HG03103 (cell line): ENCODE measurements at regions not wholly inside any gene's neighbourhood (a gene's known extent, or its start where the extent isn't known, plus 50 kb on each side); places are given as distances from the start of the nearest gene placed in this dataset.
"Not testable (repeated sequence)": the region's sequence is repeated elsewhere in the genome, so short reads cannot be mapped to it uniquely, and the experiment has no call there.

Experiments used
- ATAC-seq: cut with Tn5 transposase; IDR thresholded peaks from one replicate; pipeline ENCODE4 v1.9.1; 2021; ENCODE audit warnings: low read depth; ENCODE audit not compliant: unreplicated experiment

DNA sequence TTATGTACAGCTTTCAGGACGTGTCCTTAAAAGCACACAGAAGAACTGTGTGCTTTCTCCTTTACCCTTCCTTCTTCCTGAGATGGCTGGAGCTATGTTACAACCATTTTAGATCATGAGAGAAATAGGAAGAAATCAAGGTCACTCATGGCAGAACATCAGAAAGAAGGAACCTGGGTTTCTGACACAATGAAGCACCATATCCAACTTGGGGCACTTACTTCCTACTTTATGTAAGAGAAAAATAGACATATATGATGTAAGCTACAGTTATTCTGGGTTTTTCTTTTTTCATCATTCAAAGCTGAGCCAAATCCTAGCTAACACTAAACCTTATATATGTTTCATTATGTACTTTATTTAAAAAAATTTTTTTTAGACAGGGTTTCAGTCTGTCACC lies 79.5 kb downstream of the FAM161A start:
- ATAC-seq: no peak

GRCh38 chr2:61771904-61772845 lies 81.7 kb downstream of the FAM161A start:
- no peak for ATAC-seq

GRCh38 chr2:61770746-61771145 lies 83.1 kb downstream of the FAM161A start:
- ATAC-seq: no peak

- no peak for ATAC-seq
Measured at GRCh38 chr2:61770298-61770697, 83.6 kb downstream of the FAM161A start.

GRCh38 chr2:61769093-61769675 lies 84.7 kb downstream of the FAM161A start:
- no peak for ATAC-seq

GRCh38 chr2:61764035-61764800 lies 89.6 kb downstream of the FAM161A start:
- ATAC-seq: peak; percentile 97

GRCh38 chr2:61763605-61764034 lies 90.2 kb downstream of the FAM161A start:
- ATAC-seq: no peak

DNA sequence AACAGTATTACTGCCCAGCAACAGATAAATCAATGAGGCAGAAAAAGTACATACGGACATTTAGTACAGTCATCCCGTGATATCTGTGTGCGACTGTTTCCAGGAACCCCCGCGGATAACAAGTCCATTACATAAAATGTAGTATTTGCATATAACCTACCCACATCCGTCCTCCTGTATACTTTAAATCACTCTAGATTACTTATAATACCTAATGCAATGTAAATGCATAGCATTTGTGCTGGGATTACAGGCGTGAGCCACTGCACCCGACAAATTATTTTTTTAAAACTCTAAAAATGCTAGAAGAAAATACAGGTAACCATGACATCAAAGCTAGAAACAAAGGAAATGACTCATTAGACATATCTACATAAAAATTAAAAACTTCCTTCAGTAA lies 91.6 kb downstream of the FAM161A start:
- no peak for ATAC-seq

- ATAC-seq: no peak
Measured at GRCh38 chr2:61759718-61760117, 94.1 kb downstream of the FAM161A start.

GRCh38 chr2:61759005-61759404 lies 94.9 kb downstream of the FAM161A start:
- ATAC-seq: no peak

GRCh38 chr2:61758159-61758558 lies 95.7 kb downstream of the FAM161A start:
- no peak for ATAC-seq

DNA sequence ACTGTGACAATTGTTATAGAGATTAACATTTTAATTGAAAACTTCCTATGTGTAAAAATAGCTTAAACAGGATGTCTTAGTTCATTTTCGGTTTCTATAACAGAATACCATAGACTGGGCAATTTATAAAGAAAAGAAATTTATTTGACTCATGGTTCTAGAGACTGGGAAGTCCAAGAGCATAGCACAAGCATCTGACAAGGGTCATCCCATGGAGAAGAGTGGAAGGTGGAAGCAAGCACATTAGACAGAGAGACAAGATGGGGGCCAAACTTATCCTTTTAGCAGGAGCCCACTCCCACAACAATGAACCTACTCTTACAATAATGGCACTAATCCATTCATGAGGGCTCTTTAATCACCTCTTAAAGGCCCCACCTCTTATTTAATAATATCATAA lies 100.3 kb downstream of the FAM161A start:
- ATAC-seq: no peak

DNA sequence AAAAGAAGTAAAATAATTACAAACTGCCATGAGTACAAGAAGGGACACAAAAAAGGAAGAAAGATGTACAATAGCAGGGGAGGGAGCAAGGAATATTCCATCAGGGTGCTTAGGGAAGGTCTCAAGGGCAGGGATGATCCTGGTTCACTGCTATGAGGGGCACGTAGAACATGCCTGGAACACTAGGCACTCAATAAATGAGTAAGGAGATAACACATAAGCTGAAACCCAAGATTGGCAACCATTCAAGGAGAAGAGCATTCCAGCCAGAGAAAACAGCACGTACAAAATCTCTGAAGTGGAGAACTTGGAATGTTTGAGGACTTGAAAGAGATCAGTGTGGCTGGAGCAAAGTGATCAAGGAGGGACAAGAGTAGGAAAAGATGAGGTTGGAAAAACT lies 103.2 kb downstream of the FAM161A start:
- no peak for ATAC-seq

GRCh38 chr2:61742955-61743354 lies 110.9 kb downstream of the FAM161A start:
- no peak for ATAC-seq

DNA sequence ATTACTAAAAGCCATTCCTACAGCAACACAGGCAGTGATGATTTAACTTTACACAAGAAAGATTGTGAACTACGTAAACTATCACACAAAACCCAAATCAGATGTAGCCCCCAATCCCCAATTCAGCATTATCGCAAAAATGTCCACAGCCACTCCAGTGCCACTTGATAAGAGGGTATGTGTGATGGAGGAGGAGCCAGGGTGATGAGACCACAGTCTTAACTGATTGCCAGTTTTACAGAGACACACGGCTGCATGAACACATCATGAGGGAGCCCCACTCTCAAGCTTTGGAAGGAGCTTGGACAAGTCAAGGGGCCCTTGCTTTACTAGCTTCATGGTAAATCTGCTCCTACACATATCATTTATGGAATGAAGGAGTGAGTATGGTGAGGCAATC lies 116.0 kb downstream of the FAM161A start:
- no peak for ATAC-seq

GRCh38 chr2:61736953-61737352 lies 116.9 kb downstream of the FAM161A start:
- ATAC-seq: no peak

GRCh38 chr2:61733563-61733962 lies 120.3 kb downstream of the FAM161A start:
- ATAC-seq: no peak

DNA sequence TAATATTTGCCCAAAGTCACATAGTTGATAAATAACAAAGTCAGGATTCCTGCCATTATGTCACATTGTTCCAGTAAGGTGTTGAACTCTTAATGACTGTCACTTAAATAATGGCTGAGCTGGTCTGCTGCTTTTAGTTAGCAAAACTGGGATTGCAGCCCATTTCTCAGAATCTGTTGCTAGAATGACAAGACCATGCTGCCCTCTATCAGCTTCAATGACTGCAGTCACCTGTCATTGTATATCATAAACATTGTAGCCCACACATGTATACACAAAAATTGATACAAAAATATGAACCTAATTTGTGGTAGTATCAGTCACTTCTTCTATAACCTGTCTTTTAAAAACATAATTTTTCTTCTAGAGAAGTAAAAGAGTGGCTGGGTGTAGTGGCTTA lies 121.1 kb downstream of the FAM161A start:
- ATAC-seq: no peak

DNA sequence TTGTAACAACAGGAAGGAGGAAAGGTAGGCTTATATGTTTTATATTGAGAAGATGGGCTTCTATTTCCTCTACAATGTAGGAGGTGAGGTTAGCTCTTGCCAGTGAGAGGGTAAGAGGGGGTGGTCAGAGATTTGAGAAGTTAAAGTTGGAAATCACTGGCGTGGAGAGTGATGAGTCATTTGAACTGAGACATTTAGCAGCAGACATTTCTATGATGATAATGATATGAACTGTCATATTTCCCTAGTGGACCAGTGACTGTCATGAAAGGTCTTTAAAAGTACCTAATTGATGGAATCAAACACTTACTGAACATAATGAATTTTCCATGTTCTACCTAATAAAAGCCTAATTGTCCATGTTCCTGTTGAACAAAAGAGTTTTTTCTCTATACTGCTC lies 126.1 kb downstream of the FAM161A start:
- no peak for ATAC-seq

- ATAC-seq: no peak
Measured at GRCh38 chr2:61726456-61727209, 127.2 kb downstream of the FAM161A start.

DNA sequence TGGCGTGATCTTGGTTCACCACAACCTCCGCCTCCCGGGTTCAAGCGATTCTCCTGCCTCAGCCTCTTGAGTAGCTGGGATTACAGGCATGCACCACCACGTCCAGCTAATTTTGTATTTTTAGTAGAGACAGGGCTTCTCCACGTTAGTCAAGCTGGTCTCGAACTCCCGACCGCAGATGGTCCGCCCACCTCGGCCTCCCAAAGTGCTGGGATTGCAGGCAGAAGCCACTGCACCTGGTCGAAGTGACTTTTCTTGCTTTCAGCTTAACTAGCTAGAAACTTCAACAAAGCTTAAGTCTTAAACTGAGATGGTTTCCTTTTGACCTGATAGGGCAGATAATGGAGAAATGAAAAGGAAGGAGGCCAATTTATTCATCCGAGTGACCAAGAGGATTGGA lies 130.5 kb downstream of the FAM161A start:
- ATAC-seq: not testable (repeated sequence)
